K562 (cell line): ENCODE measurements at regions not wholly inside any gene's neighbourhood (a gene's known extent, or its start where the extent isn't known, plus 50 kb on each side); places are given as distances from the start of the nearest gene placed in this dataset.

Source experiments
- ATAC-seq: fragments of 200-7000 bp; cut with Tn5 transposase; 3 replicates; pipeline ENCODE4 v1.9.1; 2020; ENCODE audit warnings: moderate library complexity
- BruUV-seq: library from RNA; stranded (reverse); fragments of 400-500 nt; replicated peaks from 2 replicates; lab custom pipeline; 2021; lab: Mats Ljungman, UMichigan
- CTCF ChIA-PET: fragments of 300-600 bp; formaldehyde crosslinking; extraction: SDS; loops from one replicate; lab custom pipeline; 2021; ENCODE audit warnings: low intra/inter-chr PET ratio; lab: Yijun Ruan, JAX
- POLR2A ChIA-PET: fragments of 300-600, 350-650 bp; sonication (Branson Sonifier 250); formaldehyde crosslinking; extraction: SDS; loops from one replicate; lab custom pipeline; 2021; ENCODE audit warnings: antibody characterized with exemption, inconsistent platforms; lab: Yijun Ruan, JAX
- DNase-seq, 4 experiments: peaks; one replicate each; pipeline versions ENCODE4 v3.0.0 to v3.0.0-alpha.2; 2011 to 2018; ENCODE audit warnings: low spot score in 3 of 4, mixed read lengths in 3 of 4; ENCODE audit errors: extremely low read depth in 1 of 4
- FAIRE-seq: peaks from 2 replicates; lab custom pipeline; 2011; peaks lifted over from hg19 to GRCh38; lab: Jason Lieb, UNC
- H2AFZ ChIP-seq: 2 replicates; pipeline ENCODE4 v1.6.0; 2011; ENCODE audit warnings: low read depth, low read length, control low read depth, inconsistent platforms
- H3K27ac ChIP-seq: fragments of 200-600 bp; 3 replicates; pipeline ENCODE4 v1.8.0; 2011; ENCODE audit warnings: low read depth, mild to moderate bottlenecking, control low read depth, inconsistent platforms, low read length, moderate library complexity, mixed read lengths; ENCODE audit errors: extremely low read depth
- H3K27me3 ChIP-seq, 2 experiments: fragments of 300-600 bp in 1 of 2; 2 replicates in 1 of 2; 3 replicates in 1 of 2; pipeline versions ENCODE4 v1.6.0 to v1.8.0; 2011; ENCODE audit warnings: inconsistent platforms in 2 of 2, low read length in 2 of 2, mild to moderate bottlenecking in 1 of 2, mixed read lengths in 1 of 2, moderate library complexity in 1 of 2; ENCODE audit not compliant: control insufficient read depth in 2 of 2, insufficient read depth in 2 of 2
- H3K36me3 ChIP-seq: fragments of 300-600 bp; 3 replicates; pipeline ENCODE4 v1.8.0; 2011; ENCODE audit warnings: mild to moderate bottlenecking, low read length, inconsistent platforms; ENCODE audit not compliant: control insufficient read depth, insufficient read depth
- H3K4me1 ChIP-seq, 2 experiments: fragments of 200-600 bp in 1 of 2; replicated peaks in 1 of 2; 2 replicates in 1 of 2; 3 replicates in 1 of 2; pipeline versions ENCODE4 v1.5.1 to v1.8.0; 2011; ENCODE audit warnings: inconsistent platforms in 2 of 2, low read length in 2 of 2, mild to moderate bottlenecking in 1 of 2, mixed read lengths in 1 of 2, moderate library complexity in 1 of 2; ENCODE audit not compliant: control insufficient read depth in 2 of 2, insufficient read depth in 2 of 2
- H3K4me2 ChIP-seq: 2 replicates; pipeline ENCODE4 v1.6.1; 2011; ENCODE audit warnings: low read length, control low read depth, inconsistent platforms, mixed read lengths; ENCODE audit not compliant: insufficient read depth
- H3K4me3 ChIP-seq: fragments of 200-600 bp; sonication (generic), shearing (Covaris generic); 2 replicates; pipeline ENCODE4 v1.5.1; 2016; ENCODE audit warnings: control low read depth, inconsistent platforms
- H3K79me2 ChIP-seq: fragments of 200-600 bp; 3 replicates; pipeline ENCODE4 v1.8.0; 2011; ENCODE audit warnings: low read length, inconsistent platforms; ENCODE audit not compliant: control insufficient read depth, insufficient read depth
- H3K9ac ChIP-seq, 2 experiments: 2 replicates each; pipeline versions ENCODE4 v1.6.0 to v1.6.1; 2011; ENCODE audit warnings: low read depth in 2 of 2, low read length in 2 of 2, control low read depth in 1 of 2, inconsistent platforms in 1 of 2, mild to moderate bottlenecking in 1 of 2, mixed read lengths in 1 of 2; ENCODE audit not compliant: insufficient read depth in 1 of 2
- H3K9me1 ChIP-seq: one replicate; pipeline ENCODE4 v1.6.0; 2011; ENCODE audit warnings: inconsistent platforms, mild to moderate bottlenecking, low read length, moderate library complexity; ENCODE audit not compliant: control insufficient read depth, insufficient read depth
- H3K9me3 ChIP-seq: replicated peaks from 2 replicates; pipeline ENCODE4 v1.5.1; 2011; ENCODE audit warnings: low read depth, low read length, inconsistent platforms; ENCODE audit not compliant: control insufficient read depth, insufficient read depth
- H4K20me1 ChIP-seq: replicated peaks from 2 replicates; pipeline ENCODE4 v1.6.1; 2011; ENCODE audit warnings: low read length, inconsistent platforms, mixed read lengths; ENCODE audit not compliant: control insufficient read depth, insufficient read depth
- BCOR ChIP-seq: fragments of 450-650 bp; IDR thresholded peaks from 2 replicates; pipeline ENCODE4 v1.6.1; 2016
- CHCHD3 ChIP-seq: fragments of 250-450 bp; sonication (Bioruptor Pico); IDR thresholded peaks from 2 replicates; pipeline ENCODE4 v2.1.2; 2022; ENCODE audit warnings: mild to moderate bottlenecking
- CREB1 ChIP-seq, 2 experiments: sonication (generic) in 1 of 2; formaldehyde crosslinking in 1 of 2; IDR thresholded peaks; 2 replicates each; pipeline versions ENCODE4 v1.6.1 to v1.8.0; 2012 to 2022; ENCODE audit warnings: inconsistent platforms in 1 of 2, mild to moderate bottlenecking in 1 of 2, missing genetic modification reagents in 1 of 2, moderate library complexity in 1 of 2
- DPF2 ChIP-seq: fragments of 450-650 bp; IDR thresholded peaks from 2 replicates; pipeline ENCODE4 v1.6.1; 2016
- E2F4 ChIP-seq: sonication (generic); formaldehyde crosslinking; IDR thresholded peaks from 2 replicates; pipeline ENCODE4 v1.8.0; 2022; ENCODE audit warnings: mild to moderate bottlenecking, low read depth, missing genetic modification reagents
- ETV6 ChIP-seq, 3 experiments: fragments of 150-350 bp in 1 of 3; sonication (generic) in 1 of 3; formaldehyde crosslinking in 1 of 3; IDR thresholded peaks; 2 replicates each; pipeline versions ENCODE4 v1.6.1 to v1.8.0; 2014 to 2022; ENCODE audit warnings: borderline replicate concordance in 2 of 3, low read depth in 2 of 3, antibody characterized with exemption in 1 of 3, low read length in 1 of 3, mild to moderate bottlenecking in 1 of 3, missing genetic modification reagents in 1 of 3
- FIP1L1 ChIP-seq: fragments of 200-400 bp; formaldehyde crosslinking; IDR thresholded peaks from 2 replicates; pipeline ENCODE4 v1.6.1; 2018; ENCODE audit warnings: mild to moderate bottlenecking, low read depth, low read length; ENCODE audit not compliant: poor library complexity, severe bottlenecking
- FOSL1 ChIP-seq: fragments of 200-800 bp; sonication (Bioruptor generic); conservative IDR thresholded peaks from 2 replicates; pipeline ENCODE4 v1.6.1; 2016; ENCODE audit warnings: missing genetic modification characterization, missing compliant biosample characterization
- HMG20B ChIP-seq: fragments of 250-450 bp; sonication (Bioruptor Pico); IDR thresholded peaks from 2 replicates; pipeline ENCODE4 v1.5.0; 2021; ENCODE audit warnings: mild to moderate bottlenecking
- MAX ChIP-seq: sonication (generic); formaldehyde crosslinking; IDR thresholded peaks from 2 replicates; pipeline ENCODE4 v1.9.0; 2022; ENCODE audit warnings: mild to moderate bottlenecking, missing genetic modification reagents
- NFRKB ChIP-seq: fragments of 450-650 bp; IDR thresholded peaks from 2 replicates; pipeline ENCODE4 v1.6.1; 2016; ENCODE audit warnings: low read depth
- NR3C1 ChIP-seq: sonication (generic); formaldehyde crosslinking; IDR thresholded peaks from 2 replicates; pipeline ENCODE4 v1.8.1; 2022; ENCODE audit warnings: missing genetic modification reagents
- PHTF2 ChIP-seq: fragments of 250-450 bp; sonication (Bioruptor Pico); IDR thresholded peaks from 2 replicates; pipeline ENCODE4 v1.5.0; 2021; ENCODE audit warnings: mild to moderate bottlenecking
- SIRT6 ChIP-seq: IDR thresholded peaks from one replicate; pipeline ENCODE4 v1.6.1; 2012; ENCODE audit warnings: low read depth, mild to moderate bottlenecking, control low read depth, inconsistent platforms, low read length, moderate library complexity
- SP1 ChIP-seq: sonication (generic); formaldehyde crosslinking; IDR thresholded peaks from 2 replicates; pipeline ENCODE4 v1.8.1; 2022; ENCODE audit warnings: mild to moderate bottlenecking, missing genetic modification reagents
- SP2 ChIP-seq: IDR thresholded peaks from 2 replicates; pipeline ENCODE4 v1.6.1; 2011; ENCODE audit warnings: mild to moderate bottlenecking, low read depth, low read length, moderate library complexity; ENCODE audit not compliant: poor library complexity, severe bottlenecking; ENCODE audit errors: extremely low read depth
- WGBS: fragments of 100-300 bp; shearing (Covaris generic); methylation state at CpG from one replicate; pipeline ENCODE4 v1.1.6; 2016; ENCODE audit warnings: low coverage, mixed read lengths; ENCODE audit not compliant: insufficient coverage; ENCODE audit errors: missing lambda C conversion rate; 5-methylcytosine and 5-hydroxymethylcytosine counted together
- in situ Hi-C: fragments of 300-500 bp; cut with MboI; formaldehyde crosslinking; loops from 4 replicates; pipeline ENCODE4 v1.15.0; 2018; ENCODE audit warnings: inconsistent platforms, mixed read lengths
- intact Hi-C: fragments of 100-400 bp; cut with micrococcal nuclease; formaldehyde crosslinking; loops from 2 replicates; pipeline ENCODE4 v1.14.2; 2022
- TF ChIP-seq, protein P1 (sequence below): fragments of 250-450 bp; sonication (Bioruptor Pico); IDR thresholded peaks from 2 replicates; pipeline ENCODE4 v1.5.0; 2020; ENCODE audit warnings: mild to moderate bottlenecking
- TF ChIP-seq, protein P2 (sequence below), 2 experiments: fragments of 450-650 bp; conservative IDR thresholded peaks; 2 replicates each; pipeline ENCODE4 v1.6.1; 2017; ENCODE audit warnings: mild to moderate bottlenecking in 2 of 2, moderate library complexity in 2 of 2

DNA sequence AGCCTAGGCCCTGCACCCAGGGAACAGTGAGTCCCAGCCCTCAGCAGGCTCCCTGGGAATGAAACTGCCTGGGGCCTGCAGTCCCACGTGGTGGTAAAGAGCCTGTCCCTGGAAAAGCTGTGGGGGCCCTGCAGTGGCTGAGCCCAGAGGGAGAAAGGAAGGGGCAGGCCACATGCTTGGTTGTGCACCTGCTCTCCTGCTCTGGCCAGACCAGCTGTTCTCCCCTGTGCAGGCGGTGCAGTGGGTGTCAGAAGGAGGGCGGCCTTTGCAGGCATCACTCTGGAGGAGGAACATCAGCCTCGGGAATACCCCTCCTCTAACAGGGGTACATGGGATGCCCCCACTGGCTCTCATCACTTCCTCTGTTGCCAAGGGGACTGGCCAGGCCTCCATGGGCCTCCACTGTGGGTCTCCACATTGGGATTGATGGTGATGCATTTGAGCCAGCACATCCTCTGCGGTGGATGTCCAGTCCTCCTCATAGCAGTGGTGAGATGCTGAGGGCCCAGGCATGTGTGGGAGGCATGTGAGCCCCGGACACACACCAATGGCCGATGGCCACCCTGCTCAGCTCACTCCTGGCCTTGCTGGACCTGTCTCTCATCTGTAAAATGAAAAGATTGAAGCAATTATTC lies 690.4 kb downstream of the BRD1 start (continued):
- no peak for TF ChIP-seq CHCHD3
- TF ChIP-seq DPF2 = no peak

- no peak for DNase-seq
- POLR2A ChIA-PET = no interaction called here
- Histone ChIP-seq H3K27ac (no peak overlapping the region), H3K4me2 (no peak overlapping the region), H3K9ac (no peak overlapping the region), H3K79me2 (no peaks in the 10 kb centered on the region), H3K9me1 (no peaks in the 10 kb centered on the region), H2AFZ (no peak overlapping the region), H3K27me3 (peaks cover 0 to 16% of the 10 kb centered on the region in 2 experiments; a peak in 2 of 5 replicates), H4K20me1 (no peaks in the 10 kb centered on the region), H3K36me3 (no peaks in the 10 kb centered on the region), H3K9me3 (no peaks in the 10 kb centered on the region), H3K4me1 (no peaks in the 10 kb centered on the region), H3K4me3 (no peak overlapping the region)
- no TSS peak for BruUV-seq
- no peak for ATAC-seq
- intact Hi-C loops (no loop called here), in situ Hi-C loops (no loop called here)
- no peak for FAIRE-seq
- WGBS = 0% methylated on average over 3 of the region's 9 CpGs
- CTCF ChIA-PET = no interaction called here
- TF ChIP-seq ETV6 (IDR thresholded peaks at IDR 0.05; ENCODE audit: borderline replicate concordance in 1 of 2, low read depth in 2 of 2, low read length in 1 of 2) (no peak), ETV6 (CRISPR knock-in tag; IDR thresholded peaks at IDR 0.05; ENCODE audit: borderline replicate concordance) (no peak), BCOR (no peak), FIP1L1 (no peak), PHTF2 (CRISPR knock-in tag) (no peak), SP1 (CRISPR knock-in tag) (no peak), NFRKB (no peak), NR3C1 (no peak), FOSL1 (no peak), E2F4 (no peak), HMG20B (CRISPR knock-in tag) (no peak), SIRT6 (no peak), SP2 (no peak), CREB1 (IDR thresholded peaks at IDR 0.05) (no peak), CREB1 (CRISPR knock-in tag; IDR thresholded peaks at IDR 0.05) (no peak), MAX (no peak)
- TF ChIP-seq, protein P1, sequence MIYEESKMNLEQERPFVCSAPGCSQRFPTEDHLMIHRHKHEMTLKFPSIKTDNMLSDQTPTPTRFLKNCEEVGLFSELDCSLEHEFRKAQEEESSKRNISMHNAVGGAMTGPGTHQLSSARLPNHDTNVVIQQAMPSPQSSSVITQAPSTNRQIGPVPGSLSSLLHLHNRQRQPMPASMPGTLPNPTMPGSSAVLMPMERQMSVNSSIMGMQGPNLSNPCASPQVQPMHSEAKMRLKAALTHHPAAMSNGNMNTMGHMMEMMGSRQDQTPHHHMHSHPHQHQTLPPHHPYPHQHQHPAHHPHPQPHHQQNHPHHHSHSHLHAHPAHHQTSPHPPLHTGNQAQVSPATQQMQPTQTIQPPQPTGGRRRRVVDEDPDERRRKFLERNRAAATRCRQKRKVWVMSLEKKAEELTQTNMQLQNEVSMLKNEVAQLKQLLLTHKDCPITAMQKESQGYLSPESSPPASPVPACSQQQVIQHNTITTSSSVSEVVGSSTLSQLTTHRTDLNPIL (CRISPR knock-in tag) = no peak
- TF ChIP-seq, protein P2, sequence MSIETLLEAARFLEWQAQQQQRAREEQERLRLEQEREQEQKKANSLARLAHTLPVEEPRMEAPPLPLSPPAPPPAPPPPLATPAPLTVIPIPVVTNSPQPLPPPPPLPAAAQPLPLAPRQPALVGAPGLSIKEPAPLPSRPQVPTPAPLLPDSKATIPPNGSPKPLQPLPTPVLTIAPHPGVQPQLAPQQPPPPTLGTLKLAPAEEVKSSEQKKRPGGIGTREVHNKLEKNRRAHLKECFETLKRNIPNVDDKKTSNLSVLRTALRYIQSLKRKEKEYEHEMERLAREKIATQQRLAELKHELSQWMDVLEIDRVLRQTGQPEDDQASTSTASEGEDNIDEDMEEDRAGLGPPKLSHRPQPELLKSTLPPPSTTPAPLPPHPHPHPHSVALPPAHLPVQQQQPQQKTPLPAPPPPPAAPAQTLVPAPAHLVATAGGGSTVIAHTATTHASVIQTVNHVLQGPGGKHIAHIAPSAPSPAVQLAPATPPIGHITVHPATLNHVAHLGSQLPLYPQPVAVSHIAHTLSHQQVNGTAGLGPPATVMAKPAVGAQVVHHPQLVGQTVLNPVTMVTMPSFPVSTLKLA (conservative IDR thresholded peaks at IDR 0.05) = no peak
Measured at GRCh38 chr22:49136816-49137180, 690.9 kb downstream of the BRD1 start.
